Activated CD4-positive, alpha-beta T cell treated with anti-CD3 and anti-CD28 coated beads, Interleukin-2, amount 50 U/mL, for 24 hours (primary cell): ENCODE measurements at regions not wholly inside any gene's neighbourhood (a gene's known extent, or its start where the extent isn't known, plus 50 kb on each side); places are given as distances from the start of the nearest gene placed in this dataset.

ENCODE experiments used
- DNase-seq, 2 donors: peaks; one replicate each; pipeline ENCODE4 v3.0.0-alpha.2; 2020; ENCODE audit warnings: low read depth in 1 of 2, low spot score in 1 of 2

DNA sequence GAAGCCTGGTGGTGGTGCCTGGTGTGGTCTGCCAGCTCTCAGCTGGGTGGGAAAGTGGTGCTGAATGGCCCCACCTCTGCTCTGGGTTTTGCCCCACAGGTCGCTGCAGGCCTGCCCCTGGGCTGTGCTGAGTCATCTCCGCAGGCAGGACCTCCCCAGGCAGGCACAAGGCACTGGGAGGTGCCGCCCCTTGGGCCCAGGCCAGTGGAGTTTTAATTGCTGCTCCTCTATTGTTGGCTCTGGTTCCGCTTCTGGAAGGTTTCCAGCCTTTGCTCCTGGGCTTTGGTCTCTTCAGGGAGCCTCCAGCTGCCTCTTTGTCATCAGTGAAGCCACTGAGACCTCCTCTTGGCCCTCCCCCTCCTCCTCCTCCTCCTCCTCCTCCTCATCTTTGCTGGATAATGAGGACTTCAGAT lies 180.3 kb upstream of the GRB10 start:
- no peak for DNase-seq

DNA sequence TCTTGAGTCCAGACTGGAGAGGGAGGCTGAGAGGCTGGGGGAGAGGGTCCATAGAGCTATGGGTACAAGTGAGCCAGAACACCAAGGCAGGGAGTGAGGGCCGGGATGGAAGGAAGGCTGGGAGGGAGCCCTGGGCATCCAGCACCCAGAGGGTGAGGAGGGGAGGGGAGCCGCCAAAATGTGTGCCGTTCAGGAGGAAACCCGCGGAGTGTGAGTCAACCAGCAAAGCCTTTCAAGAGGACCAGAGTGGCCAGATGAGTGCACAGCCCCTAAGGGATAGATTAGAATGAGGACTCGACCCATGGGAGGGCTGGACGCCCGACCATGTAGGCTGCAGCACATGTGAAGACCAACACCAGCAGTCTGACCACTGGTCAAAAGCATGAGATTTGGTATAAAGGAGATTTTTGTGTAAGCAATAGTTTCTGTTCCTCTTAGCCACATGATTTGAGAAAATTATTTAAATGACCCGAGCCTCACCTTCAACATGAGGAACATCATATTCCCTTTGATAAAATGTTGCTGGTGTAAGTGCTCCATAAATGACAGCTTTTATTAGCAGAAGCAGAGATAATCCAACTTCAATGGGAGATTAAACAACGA lies 179.7 kb upstream of the GRB10 start:
- DNase-seq: no peak

DNA sequence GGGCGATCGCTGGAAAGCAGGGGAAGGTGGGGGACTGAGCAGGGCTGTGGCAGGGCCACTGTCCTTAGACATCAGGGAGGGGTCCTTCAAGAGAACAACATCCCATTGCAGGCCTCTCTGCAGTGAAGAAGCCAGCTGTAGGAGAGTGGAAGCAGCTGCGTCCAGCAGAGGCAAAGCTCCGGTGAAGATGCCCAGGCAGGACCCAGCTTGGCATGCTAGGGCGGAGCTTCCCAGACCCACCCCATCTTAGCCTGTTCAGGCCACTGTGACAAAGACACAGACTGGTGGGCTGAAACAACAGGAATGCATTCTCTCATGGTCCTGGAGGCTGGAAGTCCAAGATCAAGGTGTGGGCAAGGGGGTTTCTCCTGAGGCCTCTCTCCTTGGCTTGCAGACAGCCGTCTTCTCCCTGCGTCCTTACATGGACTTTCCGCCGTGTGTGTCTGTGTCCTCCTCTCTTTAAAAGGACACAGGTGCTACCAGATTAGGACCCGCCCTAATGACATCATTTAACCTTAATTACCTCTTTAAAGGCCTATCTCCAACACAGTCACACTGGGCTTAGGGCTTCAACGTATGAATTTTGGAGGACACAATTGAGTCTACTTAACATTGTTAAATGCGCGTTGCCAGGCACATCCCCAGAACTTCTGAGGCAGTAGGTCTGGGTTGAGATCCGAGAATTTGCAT lies 178.1 kb upstream of the GRB10 start:
- DNase-seq: no peak

DNA sequence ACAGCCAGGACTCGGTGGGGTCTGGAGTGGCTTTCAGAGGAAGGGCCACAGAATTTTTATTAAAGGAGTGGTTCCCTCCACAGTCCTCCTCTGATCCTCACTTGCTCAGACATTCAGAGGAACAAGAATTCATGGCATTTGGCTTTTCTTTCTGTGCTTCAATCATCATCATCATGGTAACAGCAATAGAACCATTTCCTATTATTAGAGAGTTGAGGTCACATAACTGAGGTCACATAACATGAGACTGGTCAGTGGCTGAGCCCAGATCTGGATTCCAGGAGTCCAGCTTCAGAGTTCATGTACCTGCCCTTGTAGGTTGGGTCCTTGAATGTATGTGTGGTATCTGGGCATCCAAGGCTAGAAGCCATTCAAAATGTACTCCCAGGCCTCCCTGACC lies 177.3 kb upstream of the GRB10 start:
- no peak for DNase-seq

DNA sequence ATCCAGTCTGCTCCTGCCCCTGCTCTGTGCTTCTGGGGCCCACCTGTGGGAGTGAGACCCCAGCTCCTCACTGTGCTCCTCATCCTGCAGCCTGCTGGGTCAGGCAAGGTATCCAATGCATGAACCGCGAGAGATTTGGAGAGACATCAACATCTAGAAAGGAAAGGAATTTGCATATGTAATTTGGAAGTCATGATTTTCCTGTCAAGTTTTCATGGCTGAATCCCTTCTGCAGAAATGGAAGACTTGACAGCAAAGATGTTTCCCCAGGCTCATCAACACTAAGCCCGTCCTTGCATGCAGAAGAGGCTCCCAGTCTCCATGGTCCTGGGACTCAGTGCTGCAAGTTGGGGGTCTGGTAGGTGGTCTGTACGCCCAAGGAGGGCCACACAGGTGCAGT lies 176.9 kb upstream of the GRB10 start:
- DNase-seq: no peak

DNA sequence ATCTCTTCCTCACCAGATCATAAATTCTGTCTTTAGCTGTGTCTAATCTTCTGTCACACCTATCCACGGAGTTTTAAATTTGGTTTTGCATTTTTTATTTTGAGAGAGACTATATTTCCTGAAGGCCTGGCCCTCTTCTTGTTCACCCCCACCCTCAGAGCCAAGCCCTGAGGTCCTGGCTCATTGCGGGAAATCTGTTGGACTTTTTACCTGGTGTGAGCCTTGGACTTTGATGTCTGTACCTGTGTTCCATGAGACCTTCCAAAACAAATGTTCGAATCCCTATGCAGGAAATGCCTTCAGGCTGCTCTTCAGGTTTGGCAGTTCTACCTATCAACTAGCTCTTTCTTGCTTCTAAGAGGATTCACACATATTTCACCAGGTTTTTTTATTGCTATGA lies 175.2 kb upstream of the GRB10 start:
- DNase-seq: no peak

DNA sequence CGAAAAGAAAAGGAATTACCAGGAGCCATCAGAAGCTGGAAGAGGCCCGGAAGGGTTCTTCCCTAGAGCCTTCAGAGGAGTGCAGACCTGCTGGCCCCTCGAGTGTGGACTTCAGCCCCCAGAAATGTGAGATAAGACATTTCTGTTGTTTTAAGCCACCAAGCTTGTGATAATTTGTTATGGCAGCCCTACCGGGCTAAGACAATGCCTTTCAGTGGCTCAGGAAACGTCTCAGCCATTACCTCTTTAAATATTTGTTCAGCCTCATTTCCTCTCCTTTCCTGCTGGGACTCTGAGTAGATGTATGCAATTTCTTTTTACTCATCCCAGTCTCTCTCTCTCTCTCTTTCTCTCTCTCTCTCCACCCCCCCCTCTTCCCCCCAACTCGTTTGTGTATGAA lies 174.7 kb upstream of the GRB10 start:
- DNase-seq: no peak

DNA sequence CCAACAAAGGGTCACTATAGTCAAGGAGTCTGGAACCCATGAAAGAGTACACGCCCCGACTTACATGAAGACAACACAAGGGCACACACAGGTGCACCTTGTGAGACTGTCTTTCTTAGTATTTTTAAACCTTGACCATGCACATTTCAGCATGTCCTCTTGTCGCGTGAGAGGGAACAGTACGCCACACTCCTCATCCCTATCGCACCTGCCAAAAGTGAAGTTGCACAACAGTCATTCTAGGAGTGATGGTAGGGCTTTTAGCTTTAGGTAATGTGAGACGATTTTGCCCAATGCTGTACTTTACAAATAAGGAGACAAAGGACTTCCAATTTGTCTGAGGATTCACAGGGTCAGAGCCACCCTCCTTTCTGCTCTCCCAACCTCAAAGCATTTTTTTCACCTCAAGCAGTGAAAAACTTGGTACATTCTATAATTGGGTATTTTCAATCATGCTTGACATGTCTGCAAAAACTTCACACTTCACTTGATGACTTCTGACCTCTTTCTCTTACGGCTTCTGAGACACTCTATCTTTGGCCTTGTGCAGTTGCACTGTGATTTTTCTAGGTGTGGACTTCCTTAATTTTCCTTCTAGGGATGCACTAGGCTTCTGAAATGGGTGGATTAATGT lies 173.9 kb upstream of the GRB10 start:
- no peak for DNase-seq

DNA sequence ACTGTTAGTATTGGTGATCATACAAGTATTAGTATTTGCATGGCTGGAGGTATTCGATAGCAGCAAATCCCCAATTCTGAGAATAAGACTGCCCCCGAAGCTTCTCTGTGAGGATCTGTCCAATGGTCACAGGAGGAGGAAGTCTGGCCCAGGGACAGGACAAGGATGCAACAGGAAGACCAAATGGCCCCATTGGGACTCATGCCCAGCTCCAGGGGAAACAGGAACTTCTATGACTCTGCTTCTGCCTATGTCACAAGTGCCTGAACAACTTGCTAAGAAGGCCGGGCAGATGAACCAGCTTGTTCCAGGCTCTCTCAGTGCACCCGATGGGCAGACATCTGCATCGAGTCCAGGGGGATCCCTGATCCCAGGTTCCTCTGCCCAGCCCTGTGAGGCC lies 172.0 kb upstream of the GRB10 start:
- DNase-seq: no peak

DNA sequence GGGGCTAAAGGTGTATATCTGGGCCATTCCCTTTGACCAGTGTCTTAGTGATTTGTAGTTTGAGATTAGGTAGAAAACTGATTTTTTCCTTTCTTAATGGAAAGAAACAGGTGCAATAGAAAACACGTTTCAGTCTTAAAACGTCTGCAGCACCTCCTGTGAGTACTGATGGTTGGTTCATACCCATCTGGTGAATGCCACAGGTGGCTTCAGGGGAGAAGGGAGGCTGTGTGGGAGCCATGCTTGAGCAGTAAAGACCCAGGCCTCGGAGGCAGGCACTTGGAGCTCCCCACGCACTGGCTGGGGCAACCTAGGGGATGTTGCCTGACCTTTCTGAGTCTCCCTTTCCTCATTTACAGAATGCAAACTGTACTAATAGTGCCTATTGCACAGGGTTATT lies 171.5 kb upstream of the GRB10 start:
- no peak for DNase-seq

DNA sequence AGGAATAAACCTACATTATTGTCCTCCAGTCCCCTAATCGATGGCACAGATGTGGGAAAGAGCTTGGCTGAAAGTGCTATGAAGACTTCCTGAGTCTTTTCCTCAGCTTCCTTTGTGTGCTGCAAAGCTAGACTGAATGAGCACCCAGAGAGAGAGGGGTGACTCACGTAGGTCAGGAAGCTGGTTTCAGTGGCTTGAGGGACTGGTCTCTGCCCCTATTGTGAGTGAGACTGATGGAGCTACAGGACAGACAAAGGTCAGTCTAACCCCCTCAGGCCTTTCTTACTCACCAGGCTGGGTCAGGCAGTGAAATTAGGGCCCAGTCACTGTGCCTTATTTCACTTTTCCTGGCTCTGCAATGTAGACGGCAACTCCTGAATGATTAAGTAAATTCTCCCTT lies 171.1 kb upstream of the GRB10 start:
- no peak for DNase-seq

DNA sequence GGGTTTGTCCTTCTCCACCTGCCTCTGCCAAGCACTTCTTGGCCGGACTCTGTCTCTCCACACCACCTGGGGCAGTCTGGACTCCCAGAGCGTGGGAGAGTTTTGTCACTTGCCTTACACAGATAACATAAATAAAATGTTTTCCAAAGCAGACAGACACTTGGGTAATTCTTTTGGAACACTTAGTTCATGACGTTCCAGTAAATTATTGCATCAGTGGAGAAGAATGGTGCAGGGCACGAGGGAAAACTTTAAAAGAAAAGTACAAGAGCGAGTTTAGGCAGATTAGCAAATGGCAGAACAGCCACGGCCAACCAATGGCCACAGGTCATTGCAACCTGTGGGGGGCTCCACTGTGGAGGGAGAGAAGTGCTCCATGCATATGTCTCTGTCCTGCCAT lies 170.6 kb upstream of the GRB10 start:
- no peak for DNase-seq

DNA sequence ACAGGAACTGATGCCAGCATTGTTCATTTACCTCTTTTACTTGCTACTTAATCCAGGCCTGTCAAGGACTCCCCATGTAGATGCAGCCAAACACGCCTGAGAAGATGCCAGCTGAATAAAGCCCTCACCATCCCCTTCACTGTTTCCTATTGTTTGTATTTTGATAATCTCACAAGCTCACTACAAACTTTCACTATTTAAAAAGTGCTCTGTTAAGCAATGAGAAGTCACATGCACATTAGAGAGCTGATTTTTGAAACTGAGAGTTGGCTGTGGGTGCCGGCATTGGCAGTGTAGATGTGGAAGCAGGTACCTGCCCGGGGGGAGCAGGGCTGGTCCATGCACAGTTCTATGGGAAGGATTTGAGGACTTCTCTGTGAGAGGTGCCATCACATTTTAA lies 169.8 kb upstream of the GRB10 start:
- no peak for DNase-seq

DNA sequence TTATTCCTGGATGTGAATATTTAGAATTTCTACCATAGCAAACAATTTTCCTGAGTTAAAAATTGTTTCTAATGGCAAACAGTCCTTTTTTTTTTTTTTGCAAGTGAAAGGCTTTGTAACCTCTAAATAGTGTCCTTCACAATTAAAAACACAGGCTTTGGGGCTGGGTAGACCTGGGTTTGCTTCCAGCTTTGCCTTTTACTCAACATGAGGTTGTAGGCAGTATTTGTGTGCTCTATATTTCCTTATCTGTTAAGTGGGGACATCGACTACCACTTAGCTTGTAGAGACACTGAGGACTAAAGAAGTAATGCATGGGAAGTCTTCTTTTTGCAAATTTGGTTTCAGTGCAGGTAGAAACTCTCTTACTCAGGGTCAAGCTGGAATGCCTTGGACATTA lies 169.4 kb upstream of the GRB10 start:
- no peak for DNase-seq

DNA sequence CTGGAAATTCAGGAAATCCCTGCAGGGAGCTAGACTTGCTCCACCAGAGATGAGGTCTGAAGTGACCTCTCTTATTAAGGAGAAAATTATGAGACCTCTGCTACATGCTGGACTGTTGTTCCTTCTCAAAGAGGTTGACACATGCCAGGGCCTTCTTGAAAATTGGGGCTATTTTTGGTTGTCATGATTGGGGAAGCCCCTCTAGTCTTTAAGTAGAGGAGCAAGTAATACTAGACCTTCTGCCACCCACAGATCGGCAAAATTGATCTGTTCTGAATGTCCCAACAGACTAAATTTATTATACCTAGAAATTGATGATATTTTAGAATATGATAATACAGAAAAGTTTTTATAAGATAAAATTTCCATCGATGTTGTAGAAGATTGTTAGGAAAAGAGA lies 160.8 kb upstream of the GRB10 start:
- no peak for DNase-seq

DNA sequence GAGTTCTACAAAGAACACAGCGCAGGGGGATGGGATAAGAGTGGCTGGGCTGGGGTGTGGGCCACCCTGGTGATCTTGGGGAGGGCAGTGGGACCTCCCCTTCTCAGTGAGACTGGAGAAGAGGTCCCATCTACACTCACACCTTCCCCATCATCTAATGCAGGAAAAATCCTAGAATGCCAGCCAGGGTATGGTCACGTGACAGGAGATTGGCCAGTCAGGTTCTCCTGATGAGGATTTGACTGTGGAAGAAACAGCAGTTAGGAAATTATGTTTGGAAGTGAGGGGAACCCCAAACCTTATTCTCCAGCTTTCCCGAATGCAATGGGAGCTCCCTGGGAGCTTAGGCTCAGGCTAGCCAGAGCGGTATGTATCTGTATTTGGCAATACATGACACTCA lies 158.8 kb upstream of the GRB10 start:
- DNase-seq: no peak

DNA sequence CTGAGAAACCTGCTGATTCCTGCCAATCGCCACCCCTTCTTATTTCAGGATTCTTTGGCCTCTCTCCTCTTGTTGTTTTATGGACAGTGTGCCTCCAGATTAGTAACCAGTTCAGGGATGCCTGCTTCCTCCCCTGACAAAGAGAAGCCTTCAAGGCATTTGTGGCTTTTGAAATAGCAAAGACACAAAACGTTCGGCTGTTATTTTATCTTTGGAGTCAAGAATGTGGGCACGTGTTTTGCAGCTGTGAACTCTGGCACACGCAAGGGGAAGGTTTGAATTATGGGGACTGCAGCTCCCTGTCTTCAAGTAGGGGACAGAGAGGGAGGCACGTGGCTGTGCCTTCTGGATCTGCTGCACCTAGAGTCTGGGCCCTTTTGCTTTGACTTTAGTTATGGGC lies 157.9 kb upstream of the GRB10 start:
- DNase-seq: no peak

DNA sequence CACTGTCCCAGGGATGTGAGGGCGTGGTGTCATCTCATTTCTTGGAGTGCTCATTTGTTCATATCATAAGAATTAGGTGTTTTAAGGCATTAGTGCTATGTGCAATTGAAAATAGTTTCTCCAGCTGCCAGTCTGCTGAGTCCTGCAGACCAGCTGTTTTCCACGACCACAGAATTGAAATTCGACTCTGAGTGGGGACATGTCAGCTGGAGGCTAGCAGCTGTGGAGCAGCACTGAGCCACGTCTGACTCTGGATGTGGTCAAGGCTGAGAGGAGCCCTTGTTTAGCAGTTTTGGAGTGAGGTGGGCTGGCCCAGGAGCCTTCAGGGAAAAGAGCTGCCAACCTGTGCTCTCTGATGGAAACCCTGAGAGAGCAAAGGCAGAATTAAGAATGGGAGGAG lies 156.3 kb upstream of the GRB10 start:
- DNase-seq: no peak

DNA sequence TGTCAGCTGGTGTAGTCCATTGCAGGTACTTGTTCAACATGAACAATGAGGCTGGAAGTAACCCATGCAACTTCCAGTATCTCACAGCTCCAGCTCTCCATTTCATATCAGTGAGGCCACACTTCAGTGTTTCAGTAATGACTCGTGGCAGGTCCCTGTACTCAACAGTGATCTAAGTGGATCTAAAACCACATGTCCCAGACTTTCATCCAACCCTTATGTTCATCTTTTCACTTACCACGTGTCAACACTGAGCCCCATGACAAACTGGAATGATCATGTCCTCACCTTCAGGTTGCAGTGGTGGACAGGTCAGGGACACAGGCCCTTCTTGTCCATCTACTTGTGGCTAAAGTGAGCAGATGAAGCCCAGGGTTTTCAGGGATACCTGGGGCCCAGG lies 155.0 kb upstream of the GRB10 start:
- no peak for DNase-seq

DNA sequence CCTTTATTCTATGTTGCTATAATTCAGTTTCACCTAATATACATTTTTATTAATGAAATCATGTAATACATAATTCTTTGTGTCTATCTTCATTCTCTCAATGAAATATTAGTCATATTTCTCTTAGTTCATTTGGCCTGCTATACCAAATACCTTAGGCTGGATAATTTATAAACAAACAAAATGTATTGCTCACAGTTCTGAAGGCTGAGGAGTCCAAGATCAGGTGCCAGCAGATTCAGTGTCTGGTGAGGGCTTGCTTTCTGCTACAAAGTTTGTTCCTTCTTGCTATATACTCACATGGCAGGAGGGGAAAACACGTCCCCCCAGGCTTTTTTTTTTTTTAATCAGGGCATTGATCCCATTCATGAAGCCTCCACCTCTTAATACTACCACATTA lies 143.4 kb upstream of the GRB10 start:
- DNase-seq: no peak

DNA sequence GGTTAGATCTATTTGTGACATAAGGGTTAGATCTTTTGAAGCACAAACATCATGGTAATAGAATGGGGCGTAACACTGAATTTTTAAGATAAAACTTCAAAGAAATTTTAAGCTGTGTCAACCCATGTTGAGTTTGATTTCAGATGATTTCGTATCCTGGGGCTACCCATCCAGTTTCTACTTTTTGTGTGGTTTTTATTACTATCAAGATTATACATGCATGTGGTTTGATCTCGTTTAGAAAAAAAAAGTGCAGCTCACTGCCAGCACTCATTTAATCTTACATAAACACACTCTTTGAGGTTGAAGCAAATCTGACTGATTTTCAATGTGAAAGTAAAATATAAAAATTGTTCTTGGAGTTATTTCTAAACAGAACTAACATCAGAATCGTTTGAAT lies 140.8 kb upstream of the GRB10 start:
- no peak for DNase-seq

DNA sequence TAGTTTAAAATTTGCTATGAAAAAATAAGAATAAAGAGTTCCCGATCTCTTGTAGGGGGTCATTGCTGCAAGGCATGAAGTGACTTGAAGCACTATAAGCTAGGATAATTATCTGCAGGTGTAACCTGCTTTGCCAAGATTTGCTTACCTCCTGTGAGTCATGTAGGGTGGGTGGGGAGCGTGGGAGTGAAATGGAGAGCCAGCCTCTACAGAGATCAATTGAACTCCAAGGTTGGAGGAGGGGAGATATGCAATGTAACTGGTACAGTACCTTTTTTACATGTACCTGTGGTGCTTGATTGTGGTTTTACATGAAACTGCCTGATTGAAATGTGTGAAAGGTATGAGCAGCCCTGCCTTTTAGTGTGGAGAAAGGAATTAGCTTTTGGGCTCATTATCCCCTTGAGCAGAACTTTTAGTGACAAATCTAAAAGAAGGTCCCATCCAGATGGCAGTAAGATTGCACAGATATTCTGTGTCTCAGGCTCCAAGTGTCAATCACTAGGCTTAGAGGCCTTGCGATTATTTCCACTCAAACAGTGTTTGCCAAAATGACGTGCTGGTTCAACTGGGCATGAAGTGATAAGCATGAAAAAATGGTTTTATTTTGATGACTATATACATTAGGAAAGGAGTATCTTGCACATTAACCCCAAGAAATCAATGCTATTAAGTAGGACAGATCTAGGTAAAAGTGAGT lies 138.6 kb upstream of the GRB10 start:
- DNase-seq: no peak
